GM23248 (cell line): ENCODE measurements at regions not wholly inside any gene's neighbourhood (a gene's known extent, or its start where the extent isn't known, plus 50 kb on each side); places are given as distances from the start of the nearest gene placed in this dataset.
"Not testable (repeated sequence)": the region's sequence is repeated elsewhere in the genome, so short reads cannot be mapped to it uniquely, and the experiment has no call there.

ENCODE experiments used
- EZH2 ChIP-seq: fragments of 200-600 bp; sonication (generic); IDR thresholded peaks from 2 replicates; pipeline ENCODE4 v1.6.1; 2018; ENCODE audit warnings: antibody characterized with exemption, mild to moderate bottlenecking; ENCODE audit not compliant: insufficient read depth, poor library complexity, severe bottlenecking
- EZH2phosphoT487 ChIP-seq: fragments of 200-600 bp; sonication (generic); IDR thresholded peaks from 2 replicates; pipeline ENCODE4 v1.6.1; 2018; ENCODE audit warnings: antibody characterized with exemption, moderate library complexity, mild to moderate bottlenecking, low read depth; ENCODE audit not compliant: insufficient read depth

- not testable (repeated sequence) for TF ChIP-seq EZH2, EZH2phosphoT487
These were observed 2315.2 kb upstream of the ACO1 start for GRCh38 chr9:30069236-30069635.
